Spleen (tissue), 7 donors: ENCODE measurements at regions not wholly inside any gene's neighbourhood (a gene's known extent, or its start where the extent isn't known, plus 50 kb on each side); places are given as distances from the start of the nearest gene placed in this dataset.

Source experiments
- CTCF ChIP-seq, 11 experiments: fragments of 200-600 bp in 7 of 11; fragments of 450-650 bp in 4 of 11; sonication (generic) in 4 of 11; IDR thresholded peaks in 8 of 11; conservative IDR thresholded peaks in 3 of 11; 1 replicate in 7 of 11; 2 replicates in 4 of 11; pipeline versions ENCODE4 v1.4.0 to v1.8.0; 2016 to 2021; ENCODE audit warnings: antibody characterized with exemption in 11 of 11, inconsistent platforms in 4 of 11, mild to moderate bottlenecking in 1 of 11
- POLR2A ChIP-seq, 3 donors: fragments of 450-650 bp; IDR thresholded peaks; one replicate each; pipeline ENCODE4 v1.5.1; 2017; ENCODE audit warnings: antibody characterized with exemption in 3 of 3, mild to moderate bottlenecking in 1 of 3
- donor health status: DM: no; HTN: no; CAD: no; lungs with moderate emphysema.
- donor health status: DM: no; HTN: no; CAD: no.
- donor health status: DM: no; HTN: no; CAD: no.

- TF ChIP-seq POLR2A (IDR thresholded peaks at IDR 0.05) (no peak), CTCF (IDR thresholded peaks at IDR 0.05 in 8 of 11, conservative IDR thresholded peaks at IDR 0.05 in 3 of 11) (no peak)
Observed at GRCh38 chr20:54416770-54417169, 58.6 kb upstream of the DOK5 start.
